ENCODE measurements at regions not wholly inside any gene's neighbourhood (a gene's known extent, or its start where the extent isn't known, plus 50 kb on each side); places are given as distances from the start of the nearest gene placed in this dataset.

GRCh38 chr21:16377857-16378256 lies 648.1 kb downstream of the USP25 start:
- Histone ChIP-seq H3K9me3 (no peaks in the 10 kb centered on the region), H3K4me3 (no peak overlapping the region), H3K36me3 (no peaks in the 10 kb centered on the region), H3K4me1 (peaks cover 0 to 37% of the 10 kb centered on the region in 2 donors), H3K27me3 (no peaks in the 10 kb centered on the region), H3K27ac (peak overlapping the region; percentile 7 to 90)
- TF ChIP-seq, protein P1, sequence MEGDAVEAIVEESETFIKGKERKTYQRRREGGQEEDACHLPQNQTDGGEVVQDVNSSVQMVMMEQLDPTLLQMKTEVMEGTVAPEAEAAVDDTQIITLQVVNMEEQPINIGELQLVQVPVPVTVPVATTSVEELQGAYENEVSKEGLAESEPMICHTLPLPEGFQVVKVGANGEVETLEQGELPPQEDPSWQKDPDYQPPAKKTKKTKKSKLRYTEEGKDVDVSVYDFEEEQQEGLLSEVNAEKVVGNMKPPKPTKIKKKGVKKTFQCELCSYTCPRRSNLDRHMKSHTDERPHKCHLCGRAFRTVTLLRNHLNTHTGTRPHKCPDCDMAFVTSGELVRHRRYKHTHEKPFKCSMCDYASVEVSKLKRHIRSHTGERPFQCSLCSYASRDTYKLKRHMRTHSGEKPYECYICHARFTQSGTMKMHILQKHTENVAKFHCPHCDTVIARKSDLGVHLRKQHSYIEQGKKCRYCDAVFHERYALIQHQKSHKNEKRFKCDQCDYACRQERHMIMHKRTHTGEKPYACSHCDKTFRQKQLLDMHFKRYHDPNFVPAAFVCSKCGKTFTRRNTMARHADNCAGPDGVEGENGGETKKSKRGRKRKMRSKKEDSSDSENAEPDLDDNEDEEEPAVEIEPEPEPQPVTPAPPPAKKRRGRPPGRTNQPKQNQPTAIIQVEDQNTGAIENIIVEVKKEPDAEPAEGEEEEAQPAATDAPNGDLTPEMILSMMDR (IDR thresholded peaks at IDR 0.05) = no peak
- no peak for DNase-seq (ENCODE audit: low spot score)

- H3K4me1 ChIP-seq = peaks cover 0 to 37% of the 10 kb centered on the region in 2 donors
- no peaks in the 10 kb centered on the region for H3K9me3 ChIP-seq
- no peaks in the 10 kb centered on the region for H3K27me3 ChIP-seq
- H3K27ac ChIP-seq = peak overlapping the region; percentile 7 to 90
- no peak overlapping the region for H3K4me3 ChIP-seq
- H3K36me3 ChIP-seq = no peaks in the 10 kb centered on the region
- DNase-seq (ENCODE audit: low spot score) = no peak
- TF ChIP-seq, protein P1 (IDR thresholded peaks at IDR 0.05) = no peak
Measured at GRCh38 chr21:16378525-16378924, 648.7 kb downstream of the USP25 start.

GRCh38 chr21:16388291-16388690 lies 658.5 kb downstream of the USP25 start:
- no peak overlapping the region for H3K4me3 ChIP-seq
- DNase-seq (ENCODE audit: low spot score) = no peak
- no peaks in the 10 kb centered on the region for H3K27me3 ChIP-seq
- no peaks in the 10 kb centered on the region for H3K9me3 ChIP-seq
- no peaks in the 10 kb centered on the region for H3K4me1 ChIP-seq
- no peak overlapping the region for H3K27ac ChIP-seq
- TF ChIP-seq, protein P1 (IDR thresholded peaks at IDR 0.05) = no peak
- no peaks in the 10 kb centered on the region for H3K36me3 ChIP-seq

GRCh38 chr21:16388911-16389560 lies 659.3 kb downstream of the USP25 start:
- Histone ChIP-seq H3K9me3 (no peaks in the 10 kb centered on the region), H3K27me3 (no peaks in the 10 kb centered on the region), H3K4me3 (no peak overlapping the region), H3K27ac (no peak overlapping the region), H3K4me1 (no peaks in the 10 kb centered on the region), H3K36me3 (no peaks in the 10 kb centered on the region)
- TF ChIP-seq, protein P1 (IDR thresholded peaks at IDR 0.05) = no peak
- no peak for DNase-seq (ENCODE audit: low spot score)

DNA sequence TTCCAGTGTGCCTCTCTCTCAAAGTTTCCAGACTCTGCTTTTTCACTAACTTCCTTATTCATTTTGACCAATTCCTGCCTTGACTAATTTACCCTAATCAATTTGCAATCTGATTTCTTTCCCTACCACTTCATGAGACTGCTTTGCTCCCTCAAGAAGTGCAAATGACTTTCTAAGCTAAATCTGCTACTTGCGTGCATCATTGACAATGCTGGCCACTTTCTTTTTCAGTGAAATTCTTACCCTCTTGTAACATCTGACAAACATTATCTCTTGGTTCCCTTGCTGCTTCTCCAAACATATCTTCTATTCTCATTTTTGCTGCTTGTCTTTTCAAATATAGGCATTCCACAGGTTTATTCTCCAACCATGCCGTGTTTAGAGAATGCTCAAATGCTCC lies 659.9 kb downstream of the USP25 start:
- H3K27ac ChIP-seq = no peak overlapping the region
- no peaks in the 10 kb centered on the region for H3K27me3 ChIP-seq
- no peak for DNase-seq (ENCODE audit: low spot score)
- no peaks in the 10 kb centered on the region for H3K9me3 ChIP-seq
- TF ChIP-seq, protein P1 (IDR thresholded peaks at IDR 0.05) = no peak
- H3K36me3 ChIP-seq = no peaks in the 10 kb centered on the region
- H3K4me3 ChIP-seq = no peak overlapping the region
- no peaks in the 10 kb centered on the region for H3K4me1 ChIP-seq

DNA sequence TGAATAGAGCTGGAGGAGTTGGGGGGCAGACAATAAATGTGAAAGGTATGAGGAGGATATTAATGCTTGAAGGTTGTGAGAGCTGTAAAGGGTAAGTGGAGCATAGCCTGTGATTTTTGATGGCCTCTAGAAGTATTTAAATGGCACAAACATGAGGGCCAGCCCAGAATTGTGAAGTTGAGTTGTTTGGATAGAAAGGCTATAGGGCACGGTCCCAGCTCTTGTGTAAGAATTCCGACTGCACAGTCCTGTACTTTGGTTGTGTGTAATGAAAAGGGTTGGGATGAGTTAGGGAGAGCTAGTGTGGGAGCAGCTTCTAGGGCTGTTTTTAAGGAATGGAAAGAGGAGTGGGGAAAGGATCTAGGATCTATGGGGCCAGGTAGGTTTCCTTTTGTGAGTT lies 665.5 kb downstream of the USP25 start:
- no peaks in the 10 kb centered on the region for H3K9me3 ChIP-seq
- no peaks in the 10 kb centered on the region for H3K4me1 ChIP-seq
- no peak for DNase-seq (ENCODE audit: low spot score)
- no peaks in the 10 kb centered on the region for H3K36me3 ChIP-seq
- TF ChIP-seq, protein P1 (IDR thresholded peaks at IDR 0.05) = no peak
- no peak overlapping the region for H3K4me3 ChIP-seq
- no peaks in the 10 kb centered on the region for H3K27me3 ChIP-seq
- H3K27ac ChIP-seq = no peak overlapping the region
